ENCODE measurements at regions not wholly inside any gene's neighbourhood (a gene's known extent, or its start where the extent isn't known, plus 50 kb on each side); places are given as distances from the start of the nearest gene placed in this dataset.

- Histone ChIP-seq H4K20me1 (ENCODE audit: insufficient read depth) (no peaks in the 10 kb centered on the region), H3F3A (ENCODE audit: insufficient read depth) (no peaks in the 10 kb centered on the region), H3K79me2 (ENCODE audit: insufficient read depth) (no peaks in the 10 kb centered on the region), H2AFZ (no peak overlapping the region), H3K27me3 (replicated peaks; ENCODE audit: insufficient read depth) (no peaks in the 10 kb centered on the region), H3K27ac (no peak overlapping the region), H3K36me3 (ENCODE audit: low read depth) (no peaks in the 10 kb centered on the region), H3K4me1 (ENCODE audit: insufficient read depth) (no peaks in the 10 kb centered on the region), H3K9me2 (ENCODE audit: insufficient read depth) (no peaks in the 10 kb centered on the region), H3K4me2 (ENCODE audit: unreplicated experiment) (no peak overlapping the region), H3K4me3 (no peak overlapping the region), H3K9ac (no peak overlapping the region), H3K9me3 (ENCODE audit: low read depth) (no peaks in the 10 kb centered on the region)
- in situ Hi-C loops (cut with MboI): no loop called here
- TF ChIP-seq EZH2phosphoT487 (IDR thresholded peaks at IDR 0.05; ENCODE audit: insufficient read depth, low read depth): no peak
- TF ChIP-seq EZH2 (IDR thresholded peaks at IDR 0.05; ENCODE audit: insufficient read depth, poor library complexity, severe bottlenecking): no peak
- no peak for DNase-seq
- WGBS, 2 experiments (ENCODE audit: low coverage in 1 of 2, low lambda C conversion rate in 2 of 2, missing lambda C conversion rate in 2 of 2): 0 to 3% methylated on average over 7 of the region's 7 CpGs
Observed at GRCh38 chr3:78035131-78035641, 995.3 kb downstream of the ROBO2 start.

GRCh38 chr3:78041486-78041885 is 1001.6 kb downstream of the ROBO2 start:
- H3K36me3 ChIP-seq (ENCODE audit: low read depth): no peaks in the 10 kb centered on the region
- 0 out of 2 replicates have a peak, but pooled peaks cover 4% of the 10 kb centered on the region for H3K9me2 ChIP-seq (ENCODE audit: insufficient read depth)
- no peaks in the 10 kb centered on the region for H3K4me1 ChIP-seq (ENCODE audit: insufficient read depth)
- no peaks in the 10 kb centered on the region for H3K79me2 ChIP-seq (ENCODE audit: insufficient read depth)
- no peaks in the 10 kb centered on the region for H3F3A ChIP-seq (ENCODE audit: insufficient read depth)
- H4K20me1 ChIP-seq (ENCODE audit: insufficient read depth): no peaks in the 10 kb centered on the region
- DNase-seq: no peak
- no peak overlapping the region for H3K4me2 ChIP-seq (ENCODE audit: unreplicated experiment)
- H3K27ac ChIP-seq: no peak overlapping the region
- 33 to 60% methylated on average over 1 of the region's 1 CpG for WGBS, 2 experiments (ENCODE audit: low coverage in 1 of 2, low lambda C conversion rate in 2 of 2, missing lambda C conversion rate in 2 of 2)
- TF ChIP-seq EZH2phosphoT487 (IDR thresholded peaks at IDR 0.05; ENCODE audit: insufficient read depth, low read depth) (no peak), EZH2 (IDR thresholded peaks at IDR 0.05; ENCODE audit: insufficient read depth, poor library complexity, severe bottlenecking) (no peak)
- H3K4me3 ChIP-seq: no peak overlapping the region
- no peaks in the 10 kb centered on the region for H3K9me3 ChIP-seq (ENCODE audit: low read depth)
- H3K9ac ChIP-seq: no peak overlapping the region
- in situ Hi-C loops (cut with MboI): no loop called here
- no peaks in the 10 kb centered on the region for H3K27me3 ChIP-seq (replicated peaks; ENCODE audit: insufficient read depth)
- H2AFZ ChIP-seq: no peak overlapping the region

GRCh38 chr3:78046566-78046965 is 1006.7 kb downstream of the ROBO2 start:
- no peak overlapping the region for H3K4me2 ChIP-seq (ENCODE audit: unreplicated experiment)
- 0 out of 2 replicates have a peak, but pooled peaks cover 4% of the 10 kb centered on the region for H3K9me2 ChIP-seq (ENCODE audit: insufficient read depth)
- H3K36me3 ChIP-seq (ENCODE audit: low read depth): no peaks in the 10 kb centered on the region
- no peaks in the 10 kb centered on the region for H3F3A ChIP-seq (ENCODE audit: insufficient read depth)
- no peak overlapping the region for H3K27ac ChIP-seq
- no peak overlapping the region for H2AFZ ChIP-seq
- H3K27me3 ChIP-seq (replicated peaks; ENCODE audit: insufficient read depth): no peaks in the 10 kb centered on the region
- no peak overlapping the region for H3K4me3 ChIP-seq
- H4K20me1 ChIP-seq (ENCODE audit: insufficient read depth): no peaks in the 10 kb centered on the region
- in situ Hi-C loops (cut with MboI): no loop called here
- H3K9ac ChIP-seq: no peak overlapping the region
- H3K9me3 ChIP-seq (ENCODE audit: low read depth): no peaks in the 10 kb centered on the region
- no peak for DNase-seq
- no peak for TF ChIP-seq EZH2phosphoT487 (IDR thresholded peaks at IDR 0.05; ENCODE audit: insufficient read depth, low read depth)
- no peak for TF ChIP-seq EZH2 (IDR thresholded peaks at IDR 0.05; ENCODE audit: insufficient read depth, poor library complexity, severe bottlenecking)
- WGBS, 2 experiments (ENCODE audit: low coverage in 1 of 2, low lambda C conversion rate in 2 of 2, missing lambda C conversion rate in 2 of 2): 49 to 55% methylated on average over 6 of the region's 6 CpGs
- H3K79me2 ChIP-seq (ENCODE audit: insufficient read depth): no peaks in the 10 kb centered on the region
- H3K4me1 ChIP-seq (ENCODE audit: insufficient read depth): no peaks in the 10 kb centered on the region

- Histone ChIP-seq H3K4me2 (ENCODE audit: unreplicated experiment) (no peak overlapping the region), H3K4me1 (ENCODE audit: insufficient read depth) (no peaks in the 10 kb centered on the region), H3F3A (ENCODE audit: insufficient read depth) (no peaks in the 10 kb centered on the region), H3K36me3 (ENCODE audit: low read depth) (no peaks in the 10 kb centered on the region), H3K4me3 (no peak overlapping the region), H3K9me3 (ENCODE audit: low read depth) (no peaks in the 10 kb centered on the region), H3K79me2 (ENCODE audit: insufficient read depth) (no peaks in the 10 kb centered on the region), H3K9ac (no peak overlapping the region), H3K9me2 (ENCODE audit: insufficient read depth) (0 out of 2 replicates have a peak, but pooled peaks cover 4% of the 10 kb centered on the region), H4K20me1 (ENCODE audit: insufficient read depth) (no peaks in the 10 kb centered on the region), H3K27ac (no peak overlapping the region), H3K27me3 (replicated peaks; ENCODE audit: insufficient read depth) (no peaks in the 10 kb centered on the region), H2AFZ (no peak overlapping the region)
- WGBS, 2 experiments (ENCODE audit: low coverage in 1 of 2, low lambda C conversion rate in 2 of 2, missing lambda C conversion rate in 2 of 2): 42 to 46% methylated on average over 3 of the region's 3 CpGs
- no peak for DNase-seq
- in situ Hi-C loops (cut with MboI): no loop called here
- TF ChIP-seq EZH2 (IDR thresholded peaks at IDR 0.05; ENCODE audit: insufficient read depth, poor library complexity, severe bottlenecking): no peak
- TF ChIP-seq EZH2phosphoT487 (IDR thresholded peaks at IDR 0.05; ENCODE audit: insufficient read depth, low read depth): no peak
Observed at GRCh38 chr3:78048698-78049097, 1008.8 kb downstream of the ROBO2 start.

GRCh38 chr3:78049521-78049920 is 1009.6 kb downstream of the ROBO2 start:
- no peak for DNase-seq
- no peaks in the 10 kb centered on the region for H3K27me3 ChIP-seq (replicated peaks; ENCODE audit: insufficient read depth)
- in situ Hi-C loops (cut with MboI): no loop called here
- 8 to 9% methylated on average over 4 of the region's 4 CpGs for WGBS, 2 experiments (ENCODE audit: low coverage in 1 of 2, low lambda C conversion rate in 2 of 2, missing lambda C conversion rate in 2 of 2)
- H3K36me3 ChIP-seq (ENCODE audit: low read depth): no peaks in the 10 kb centered on the region
- H3F3A ChIP-seq (ENCODE audit: insufficient read depth): no peaks in the 10 kb centered on the region
- H3K4me3 ChIP-seq: no peak overlapping the region
- H3K9me2 ChIP-seq (ENCODE audit: insufficient read depth): 0 out of 2 replicates have a peak, but pooled peaks cover 4% of the 10 kb centered on the region
- H3K4me2 ChIP-seq (ENCODE audit: unreplicated experiment): no peak overlapping the region
- TF ChIP-seq EZH2phosphoT487 (IDR thresholded peaks at IDR 0.05; ENCODE audit: insufficient read depth, low read depth) (no peak), EZH2 (IDR thresholded peaks at IDR 0.05; ENCODE audit: insufficient read depth, poor library complexity, severe bottlenecking) (no peak)
- H3K27ac ChIP-seq: no peak overlapping the region
- H3K79me2 ChIP-seq (ENCODE audit: insufficient read depth): no peaks in the 10 kb centered on the region
- H3K9me3 ChIP-seq (ENCODE audit: low read depth): no peaks in the 10 kb centered on the region
- H2AFZ ChIP-seq: no peak overlapping the region
- no peaks in the 10 kb centered on the region for H4K20me1 ChIP-seq (ENCODE audit: insufficient read depth)
- H3K4me1 ChIP-seq (ENCODE audit: insufficient read depth): no peaks in the 10 kb centered on the region
- no peak overlapping the region for H3K9ac ChIP-seq

All from GM23248 (cell line).